WTC11 (cell line): ENCODE measurements at regions not wholly inside any gene's neighbourhood (a gene's known extent, or its start where the extent isn't known, plus 50 kb on each side); places are given as distances from the start of the nearest gene placed in this dataset.

ENCODE experiments used
- ATAC-seq: fragments of 200-7000 bp; cut with Tn5 transposase; 2 replicates; pipeline ENCODE4 v1.10.0; 2021; ENCODE audit warnings: mild to moderate bottlenecking, moderate library complexity
- CTCF ChIA-PET: fragments of 300-600 bp; sonication (Branson Sonifier 250); formaldehyde crosslinking; loops from one replicate; lab custom pipeline; 2021; ENCODE audit warnings: antibody characterized with exemption; lab: Charles Lee
- POLR2A ChIA-PET: fragments of 350-600 bp; sonication (Branson Sonifier 250); formaldehyde crosslinking; loops from one replicate; lab custom pipeline; 2021; ENCODE audit warnings: antibody characterized with exemption; lab: Charles Lee
- DNase-seq: peaks from one replicate; pipeline ENCODE4 v3.0.0; 2021; ENCODE audit warnings: low spot score
- H3K27ac Mint-ChIP-seq: 2 replicates; pipeline ENCODE4 v1.8.0; 2021; ENCODE audit warnings: mixed read lengths
- H3K27me3 Mint-ChIP-seq: 2 replicates; pipeline ENCODE4 v1.8.0; 2021; ENCODE audit warnings: low read depth, mild to moderate bottlenecking, moderate library complexity, mixed read lengths
- H3K36me3 Mint-ChIP-seq: 2 replicates; pipeline ENCODE4 v1.8.0; 2021; ENCODE audit warnings: mixed read lengths
- H3K4me1 Mint-ChIP-seq: 2 replicates; pipeline ENCODE4 v1.8.0; 2022; ENCODE audit warnings: mixed read lengths
- H3K4me3 Mint-ChIP-seq: 2 replicates; pipeline ENCODE4 v1.8.0; 2021; ENCODE audit warnings: mild to moderate bottlenecking, moderate library complexity, mixed read lengths
- H3K9me3 Mint-ChIP-seq: 2 replicates; pipeline ENCODE4 v1.8.0; 2021; ENCODE audit warnings: mixed read lengths
- FOXP1 ChIP-seq: sonication (generic); formaldehyde crosslinking; IDR thresholded peaks from 2 replicates; pipeline ENCODE4 v1.8.0; 2022; ENCODE audit warnings: missing genetic modification reagents, mild to moderate bottlenecking, moderate library complexity, borderline replicate concordance
- GABPB1 ChIP-seq: sonication (generic); formaldehyde crosslinking; IDR thresholded peaks from 2 replicates; pipeline ENCODE4 v1.8.1; 2023; ENCODE audit warnings: mild to moderate bottlenecking, missing genetic modification reagents
- HMGA2 ChIP-seq: fragments of 250-450 bp; sonication (Bioruptor Pico); IDR thresholded peaks from 2 replicates; pipeline ENCODE4 v1.4.0; 2021; ENCODE audit warnings: mild to moderate bottlenecking, moderate library complexity
- SP1 ChIP-seq: sonication (generic); formaldehyde crosslinking; conservative IDR thresholded peaks from 2 replicates; pipeline ENCODE4 v1.8.1; 2022; ENCODE audit warnings: missing genetic modification reagents
- TF ChIP-seq, protein P1 (sequence below): sonication (generic); formaldehyde crosslinking; IDR thresholded peaks from 2 replicates; pipeline ENCODE4 v1.8.1; 2023; ENCODE audit warnings: mild to moderate bottlenecking, missing genetic modification reagents, borderline replicate concordance
- TF ChIP-seq, protein P2 (sequence below): sonication (generic); formaldehyde crosslinking; IDR thresholded peaks from 2 replicates; pipeline ENCODE4 v1.8.0; 2022; ENCODE audit warnings: mild to moderate bottlenecking, missing genetic modification reagents
- TF ChIP-seq, protein P3 (sequence below): sonication (generic); formaldehyde crosslinking; conservative IDR thresholded peaks from 2 replicates; pipeline ENCODE4 v1.8.1; 2022; ENCODE audit warnings: mild to moderate bottlenecking, missing genetic modification reagents
- TF ChIP-seq, protein P4 (sequence below): sonication (generic); formaldehyde crosslinking; IDR thresholded peaks from 2 replicates; pipeline ENCODE4 v1.8.0; 2022; ENCODE audit warnings: missing genetic modification reagents
- TF ChIP-seq, protein P5 (sequence below): sonication (generic); formaldehyde crosslinking; IDR thresholded peaks from 2 replicates; pipeline ENCODE4 v1.8.0; 2023; ENCODE audit warnings: missing genetic modification reagents, mild to moderate bottlenecking, borderline replicate concordance
- TF ChIP-seq, protein P6 (sequence below): sonication (generic); formaldehyde crosslinking; IDR thresholded peaks from 2 replicates; pipeline ENCODE4 v1.8.0; 2023; ENCODE audit warnings: missing genetic modification reagents
- TF ChIP-seq, protein P7 (sequence below): sonication (generic); formaldehyde crosslinking; IDR thresholded peaks from 2 replicates; pipeline ENCODE4 v1.8.1; 2023; ENCODE audit warnings: mild to moderate bottlenecking, missing genetic modification reagents
- TF ChIP-seq, protein P8 (sequence below): sonication (generic); formaldehyde crosslinking; IDR thresholded peaks from 2 replicates; pipeline ENCODE4 v1.8.0; 2022; ENCODE audit warnings: mild to moderate bottlenecking, missing genetic modification reagents

DNA sequence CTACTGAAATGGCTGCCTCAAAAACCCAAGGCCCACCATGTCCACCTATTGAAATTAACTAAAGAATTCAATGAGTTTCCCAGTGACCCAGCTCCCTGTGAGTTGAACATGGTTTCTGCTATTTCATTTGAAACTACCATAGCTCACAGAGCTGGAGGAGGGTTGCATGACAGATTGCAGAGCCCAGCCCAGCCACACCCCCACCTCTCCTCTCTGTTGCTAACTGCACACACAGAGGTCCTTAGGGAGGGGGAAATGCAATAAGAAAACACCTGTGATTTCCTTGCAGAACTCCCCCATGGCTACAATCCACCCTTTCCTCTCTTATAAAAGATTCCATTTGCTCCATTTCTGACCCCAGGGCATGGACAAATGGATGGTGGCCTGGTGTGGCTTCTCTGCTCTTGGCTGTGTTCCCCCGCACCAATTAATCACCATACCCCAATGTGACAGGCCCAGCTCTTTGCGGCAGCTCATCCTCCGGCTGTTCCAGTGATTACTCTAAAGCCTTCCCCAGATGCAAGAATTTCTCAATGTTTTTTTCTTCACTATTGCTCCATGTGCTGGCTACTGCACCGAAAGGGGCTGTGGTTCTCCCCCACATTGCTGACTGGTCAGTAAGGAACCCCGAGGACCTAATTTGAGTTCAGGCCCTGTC lies 208.4 kb upstream of the KBTBD8 start (continued):
- TF ChIP-seq, protein P1, sequence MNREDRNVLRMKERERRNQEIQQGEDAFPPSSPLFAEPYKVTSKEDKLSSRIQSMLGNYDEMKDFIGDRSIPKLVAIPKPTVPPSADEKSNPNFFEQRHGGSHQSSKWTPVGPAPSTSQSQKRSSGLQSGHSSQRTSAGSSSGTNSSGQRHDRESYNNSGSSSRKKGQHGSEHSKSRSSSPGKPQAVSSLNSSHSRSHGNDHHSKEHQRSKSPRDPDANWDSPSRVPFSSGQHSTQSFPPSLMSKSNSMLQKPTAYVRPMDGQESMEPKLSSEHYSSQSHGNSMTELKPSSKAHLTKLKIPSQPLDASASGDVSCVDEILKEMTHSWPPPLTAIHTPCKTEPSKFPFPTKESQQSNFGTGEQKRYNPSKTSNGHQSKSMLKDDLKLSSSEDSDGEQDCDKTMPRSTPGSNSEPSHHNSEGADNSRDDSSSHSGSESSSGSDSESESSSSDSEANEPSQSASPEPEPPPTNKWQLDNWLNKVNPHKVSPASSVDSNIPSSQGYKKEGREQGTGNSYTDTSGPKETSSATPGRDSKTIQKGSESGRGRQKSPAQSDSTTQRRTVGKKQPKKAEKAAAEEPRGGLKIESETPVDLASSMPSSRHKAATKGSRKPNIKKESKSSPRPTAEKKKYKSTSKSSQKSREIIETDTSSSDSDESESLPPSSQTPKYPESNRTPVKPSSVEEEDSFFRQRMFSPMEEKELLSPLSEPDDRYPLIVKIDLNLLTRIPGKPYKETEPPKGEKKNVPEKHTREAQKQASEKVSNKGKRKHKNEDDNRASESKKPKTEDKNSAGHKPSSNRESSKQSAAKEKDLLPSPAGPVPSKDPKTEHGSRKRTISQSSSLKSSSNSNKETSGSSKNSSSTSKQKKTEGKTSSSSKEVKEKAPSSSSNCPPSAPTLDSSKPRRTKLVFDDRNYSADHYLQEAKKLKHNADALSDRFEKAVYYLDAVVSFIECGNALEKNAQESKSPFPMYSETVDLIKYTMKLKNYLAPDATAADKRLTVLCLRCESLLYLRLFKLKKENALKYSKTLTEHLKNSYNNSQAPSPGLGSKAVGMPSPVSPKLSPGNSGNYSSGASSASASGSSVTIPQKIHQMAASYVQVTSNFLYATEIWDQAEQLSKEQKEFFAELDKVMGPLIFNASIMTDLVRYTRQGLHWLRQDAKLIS (CRISPR knock-in tag), result no peak
- TF ChIP-seq, protein P2, sequence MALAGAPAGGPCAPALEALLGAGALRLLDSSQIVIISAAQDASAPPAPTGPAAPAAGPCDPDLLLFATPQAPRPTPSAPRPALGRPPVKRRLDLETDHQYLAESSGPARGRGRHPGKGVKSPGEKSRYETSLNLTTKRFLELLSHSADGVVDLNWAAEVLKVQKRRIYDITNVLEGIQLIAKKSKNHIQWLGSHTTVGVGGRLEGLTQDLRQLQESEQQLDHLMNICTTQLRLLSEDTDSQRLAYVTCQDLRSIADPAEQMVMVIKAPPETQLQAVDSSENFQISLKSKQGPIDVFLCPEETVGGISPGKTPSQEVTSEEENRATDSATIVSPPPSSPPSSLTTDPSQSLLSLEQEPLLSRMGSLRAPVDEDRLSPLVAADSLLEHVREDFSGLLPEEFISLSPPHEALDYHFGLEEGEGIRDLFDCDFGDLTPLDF (CRISPR knock-in tag), result no peak

DNA sequence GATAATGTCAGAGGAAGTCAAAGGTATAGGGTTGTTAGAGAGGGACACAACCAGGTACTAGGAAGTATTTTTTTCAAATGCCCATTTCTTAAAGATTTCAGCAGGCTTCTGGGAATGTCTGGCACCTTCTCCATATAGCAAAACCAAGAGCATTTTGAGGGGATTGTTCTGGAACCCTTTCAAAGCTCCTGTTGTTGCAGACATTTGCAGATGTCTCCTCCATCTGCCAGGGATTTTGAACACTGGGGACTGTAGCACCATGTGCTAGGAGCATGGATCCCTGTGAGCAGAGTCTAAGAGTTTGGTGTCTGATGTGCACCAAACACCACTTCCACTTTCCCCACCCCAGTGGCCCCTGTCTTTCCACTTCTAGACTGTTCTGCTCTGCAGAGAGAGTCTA lies 206.0 kb upstream of the KBTBD8 start:
- TF ChIP-seq HMGA2 (CRISPR knock-in tag), result no peak
- TF ChIP-seq, protein P3, sequence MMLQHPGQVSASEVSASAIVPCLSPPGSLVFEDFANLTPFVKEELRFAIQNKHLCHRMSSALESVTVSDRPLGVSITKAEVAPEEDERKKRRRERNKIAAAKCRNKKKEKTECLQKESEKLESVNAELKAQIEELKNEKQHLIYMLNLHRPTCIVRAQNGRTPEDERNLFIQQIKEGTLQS, result no peak
- ATAC-seq (no peak), DNase-seq (no peak)
- Mint-ChIP-seq H3K27me3 (peaks cover 12% of the 10 kb centered on the region), H3K27ac (no peak overlapping the region), H3K4me3 (no peak overlapping the region), H3K4me1 (peaks cover 37% of the 10 kb centered on the region), H3K36me3 (peaks cover 7% of the 10 kb centered on the region), H3K9me3 (peaks cover 13% of the 10 kb centered on the region)
- POLR2A ChIA-PET, result interaction anchor here (0.5 kb wide), 1 partner anchor 225 kb away, joined by 3 read pairs; no protein-coding TSS in a partner anchor
- CTCF ChIA-PET, result interaction anchor here (3.0 kb wide), 1 partner anchor 11 kb away, joined by 16 read pairs; no protein-coding TSS in a partner anchor

DNA sequence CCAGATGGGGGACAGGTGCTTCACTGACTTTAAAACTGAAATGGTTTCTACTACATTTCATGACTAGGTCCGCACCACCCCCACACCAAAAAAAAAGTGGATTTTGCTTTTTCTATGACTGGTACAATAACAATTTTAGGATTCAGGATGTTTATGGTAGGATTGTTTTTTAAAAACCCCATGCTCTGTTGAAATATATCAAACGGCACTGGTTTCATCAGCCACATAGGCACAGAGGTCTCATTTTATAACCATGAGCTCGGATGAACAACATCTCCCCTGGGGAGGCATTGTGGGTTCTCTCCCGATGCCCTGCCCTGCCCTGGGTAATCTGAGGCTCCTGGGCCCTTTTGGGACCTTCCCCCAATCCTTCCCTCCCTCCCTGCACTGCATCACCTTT lies 202.7 kb upstream of the KBTBD8 start:
- Mint-ChIP-seq H3K4me1 (peaks cover 32% of the 10 kb centered on the region), H3K27me3 (peaks cover 15% of the 10 kb centered on the region), H3K27ac (no peak overlapping the region)
- TF ChIP-seq, protein P3, result no peak
- TF ChIP-seq, protein P4, sequence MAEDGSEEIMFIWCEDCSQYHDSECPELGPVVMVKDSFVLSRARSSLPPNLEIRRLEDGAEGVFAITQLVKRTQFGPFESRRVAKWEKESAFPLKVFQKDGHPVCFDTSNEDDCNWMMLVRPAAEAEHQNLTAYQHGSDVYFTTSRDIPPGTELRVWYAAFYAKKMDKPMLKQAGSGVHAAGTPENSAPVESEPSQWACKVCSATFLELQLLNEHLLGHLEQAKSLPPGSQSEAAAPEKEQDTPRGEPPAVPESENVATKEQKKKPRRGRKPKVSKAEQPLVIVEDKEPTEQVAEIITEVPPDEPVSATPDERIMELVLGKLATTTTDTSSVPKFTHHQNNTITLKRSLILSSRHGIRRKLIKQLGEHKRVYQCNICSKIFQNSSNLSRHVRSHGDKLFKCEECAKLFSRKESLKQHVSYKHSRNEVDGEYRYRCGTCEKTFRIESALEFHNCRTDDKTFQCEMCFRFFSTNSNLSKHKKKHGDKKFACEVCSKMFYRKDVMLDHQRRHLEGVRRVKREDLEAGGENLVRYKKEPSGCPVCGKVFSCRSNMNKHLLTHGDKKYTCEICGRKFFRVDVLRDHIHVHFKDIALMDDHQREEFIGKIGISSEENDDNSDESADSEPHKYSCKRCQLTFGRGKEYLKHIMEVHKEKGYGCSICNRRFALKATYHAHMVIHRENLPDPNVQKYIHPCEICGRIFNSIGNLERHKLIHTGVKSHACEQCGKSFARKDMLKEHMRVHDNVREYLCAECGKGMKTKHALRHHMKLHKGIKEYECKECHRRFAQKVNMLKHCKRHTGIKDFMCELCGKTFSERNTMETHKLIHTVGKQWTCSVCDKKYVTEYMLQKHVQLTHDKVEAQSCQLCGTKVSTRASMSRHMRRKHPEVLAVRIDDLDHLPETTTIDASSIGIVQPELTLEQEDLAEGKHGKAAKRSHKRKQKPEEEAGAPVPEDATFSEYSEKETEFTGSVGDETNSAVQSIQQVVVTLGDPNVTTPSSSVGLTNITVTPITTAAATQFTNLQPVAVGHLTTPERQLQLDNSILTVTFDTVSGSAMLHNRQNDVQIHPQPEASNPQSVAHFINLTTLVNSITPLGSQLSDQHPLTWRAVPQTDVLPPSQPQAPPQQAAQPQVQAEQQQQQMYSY (CRISPR knock-in tag), result no peak
- TF ChIP-seq SP1 (CRISPR knock-in tag) (no peak), FOXP1 (CRISPR knock-in tag) (no peak), GABPB1 (CRISPR knock-in tag) (no peak)
- TF ChIP-seq, protein P5, sequence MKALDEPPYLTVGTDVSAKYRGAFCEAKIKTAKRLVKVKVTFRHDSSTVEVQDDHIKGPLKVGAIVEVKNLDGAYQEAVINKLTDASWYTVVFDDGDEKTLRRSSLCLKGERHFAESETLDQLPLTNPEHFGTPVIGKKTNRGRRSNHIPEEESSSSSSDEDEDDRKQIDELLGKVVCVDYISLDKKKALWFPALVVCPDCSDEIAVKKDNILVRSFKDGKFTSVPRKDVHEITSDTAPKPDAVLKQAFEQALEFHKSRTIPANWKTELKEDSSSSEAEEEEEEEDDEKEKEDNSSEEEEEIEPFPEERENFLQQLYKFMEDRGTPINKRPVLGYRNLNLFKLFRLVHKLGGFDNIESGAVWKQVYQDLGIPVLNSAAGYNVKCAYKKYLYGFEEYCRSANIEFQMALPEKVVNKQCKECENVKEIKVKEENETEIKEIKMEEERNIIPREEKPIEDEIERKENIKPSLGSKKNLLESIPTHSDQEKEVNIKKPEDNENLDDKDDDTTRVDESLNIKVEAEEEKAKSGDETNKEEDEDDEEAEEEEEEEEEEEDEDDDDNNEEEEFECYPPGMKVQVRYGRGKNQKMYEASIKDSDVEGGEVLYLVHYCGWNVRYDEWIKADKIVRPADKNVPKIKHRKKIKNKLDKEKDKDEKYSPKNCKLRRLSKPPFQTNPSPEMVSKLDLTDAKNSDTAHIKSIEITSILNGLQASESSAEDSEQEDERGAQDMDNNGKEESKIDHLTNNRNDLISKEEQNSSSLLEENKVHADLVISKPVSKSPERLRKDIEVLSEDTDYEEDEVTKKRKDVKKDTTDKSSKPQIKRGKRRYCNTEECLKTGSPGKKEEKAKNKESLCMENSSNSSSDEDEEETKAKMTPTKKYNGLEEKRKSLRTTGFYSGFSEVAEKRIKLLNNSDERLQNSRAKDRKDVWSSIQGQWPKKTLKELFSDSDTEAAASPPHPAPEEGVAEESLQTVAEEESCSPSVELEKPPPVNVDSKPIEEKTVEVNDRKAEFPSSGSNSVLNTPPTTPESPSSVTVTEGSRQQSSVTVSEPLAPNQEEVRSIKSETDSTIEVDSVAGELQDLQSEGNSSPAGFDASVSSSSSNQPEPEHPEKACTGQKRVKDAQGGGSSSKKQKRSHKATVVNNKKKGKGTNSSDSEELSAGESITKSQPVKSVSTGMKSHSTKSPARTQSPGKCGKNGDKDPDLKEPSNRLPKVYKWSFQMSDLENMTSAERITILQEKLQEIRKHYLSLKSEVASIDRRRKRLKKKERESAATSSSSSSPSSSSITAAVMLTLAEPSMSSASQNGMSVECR, result no peak
- TF ChIP-seq, protein P6, sequence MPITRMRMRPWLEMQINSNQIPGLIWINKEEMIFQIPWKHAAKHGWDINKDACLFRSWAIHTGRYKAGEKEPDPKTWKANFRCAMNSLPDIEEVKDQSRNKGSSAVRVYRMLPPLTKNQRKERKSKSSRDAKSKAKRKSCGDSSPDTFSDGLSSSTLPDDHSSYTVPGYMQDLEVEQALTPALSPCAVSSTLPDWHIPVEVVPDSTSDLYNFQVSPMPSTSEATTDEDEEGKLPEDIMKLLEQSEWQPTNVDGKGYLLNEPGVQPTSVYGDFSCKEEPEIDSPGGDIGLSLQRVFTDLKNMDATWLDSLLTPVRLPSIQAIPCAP (CRISPR knock-in tag), result no peak
- TF ChIP-seq, protein P7, sequence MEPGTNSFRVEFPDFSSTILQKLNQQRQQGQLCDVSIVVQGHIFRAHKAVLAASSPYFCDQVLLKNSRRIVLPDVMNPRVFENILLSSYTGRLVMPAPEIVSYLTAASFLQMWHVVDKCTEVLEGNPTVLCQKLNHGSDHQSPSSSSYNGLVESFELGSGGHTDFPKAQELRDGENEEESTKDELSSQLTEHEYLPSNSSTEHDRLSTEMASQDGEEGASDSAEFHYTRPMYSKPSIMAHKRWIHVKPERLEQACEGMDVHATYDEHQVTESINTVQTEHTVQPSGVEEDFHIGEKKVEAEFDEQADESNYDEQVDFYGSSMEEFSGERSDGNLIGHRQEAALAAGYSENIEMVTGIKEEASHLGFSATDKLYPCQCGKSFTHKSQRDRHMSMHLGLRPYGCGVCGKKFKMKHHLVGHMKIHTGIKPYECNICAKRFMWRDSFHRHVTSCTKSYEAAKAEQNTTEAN, result no peak
- TF ChIP-seq, protein P8, sequence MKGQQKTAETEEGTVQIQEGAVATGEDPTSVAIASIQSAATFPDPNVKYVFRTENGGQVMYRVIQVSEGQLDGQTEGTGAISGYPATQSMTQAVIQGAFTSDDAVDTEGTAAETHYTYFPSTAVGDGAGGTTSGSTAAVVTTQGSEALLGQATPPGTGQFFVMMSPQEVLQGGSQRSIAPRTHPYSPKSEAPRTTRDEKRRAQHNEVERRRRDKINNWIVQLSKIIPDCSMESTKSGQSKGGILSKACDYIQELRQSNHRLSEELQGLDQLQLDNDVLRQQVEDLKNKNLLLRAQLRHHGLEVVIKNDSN (CRISPR knock-in tag), result no peak
- TF ChIP-seq, all 79 proteins: peak for 0
- H3K9me3 Mint-ChIP-seq, result peaks cover 17% of the 10 kb centered on the region
- DNase-seq (no peak), ATAC-seq (no peak)
- POLR2A ChIA-PET, result no interaction called here
- H3K36me3 Mint-ChIP-seq, result peaks cover 17% of the 10 kb centered on the region
- H3K4me3 Mint-ChIP-seq, result no peak overlapping the region
- CTCF ChIA-PET, result no interaction called here
